OCI-M1 (cell line): ENCODE measurements at regions not wholly inside any gene's neighbourhood (a gene's known extent, or its start where the extent isn't known, plus 50 kb on each side); places are given as distances from the start of the nearest gene placed in this dataset.

Experiments
- DNase-seq: peaks from one replicate; lab custom pipeline; 2025; lab: John Stamatoyannopoulos, UW

- DNase-seq = no peak
These were observed 443.8 kb downstream of the GPAM start for GRCh38 chr10:111739874-111740139.

GRCh38 chr10:111745982-111746381, 437.6 kb downstream of the GPAM start:
- DNase-seq = no peak

GRCh38 chr10:111747751-111748150, 435.8 kb downstream of the GPAM start:
- no peak for DNase-seq

GRCh38 chr10:111748184-111748583, 435.4 kb downstream of the GPAM start:
- DNase-seq = no peak

GRCh38 chr10:111750165-111750849, 433.3 kb downstream of the GPAM start:
- no peak for DNase-seq

- peak; percentile 87 for DNase-seq
These were observed 427.1 kb downstream of the GPAM start for GRCh38 chr10:111756217-111757061.

GRCh38 chr10:111758593-111758992, 425.0 kb downstream of the GPAM start:
- no peak for DNase-seq

GRCh38 chr10:111762114-111762513, 421.5 kb downstream of the GPAM start:
- DNase-seq = peak; percentile 17

GRCh38 chr10:111765216-111765615, 418.3 kb downstream of the GPAM start:
- no peak for DNase-seq

- DNase-seq = no peak
These were observed 417.1 kb downstream of the GPAM start for GRCh38 chr10:111766464-111766863.

- DNase-seq = no peak
These were observed 415.9 kb downstream of the GPAM start for GRCh38 chr10:111767661-111768060.

GRCh38 chr10:111773950-111774349, 409.6 kb downstream of the GPAM start:
- no peak for DNase-seq

- no peak for DNase-seq
These were observed 409.1 kb downstream of the GPAM start for GRCh38 chr10:111774486-111774885.

- DNase-seq = no peak
These were observed 399.1 kb downstream of the GPAM start for GRCh38 chr10:111784436-111784835.

GRCh38 chr10:111784946-111785465, 398.6 kb downstream of the GPAM start:
- DNase-seq = no peak

GRCh38 chr10:111785921-111786320, 397.6 kb downstream of the GPAM start:
- DNase-seq = no peak

- no peak for DNase-seq
These were observed 393.7 kb downstream of the GPAM start for GRCh38 chr10:111789821-111790220.

GRCh38 chr10:111801841-111802240, 381.7 kb downstream of the GPAM start:
- DNase-seq = no peak

GRCh38 chr10:111804781-111805180, 378.8 kb downstream of the GPAM start:
- no peak for DNase-seq

- no peak for DNase-seq
These were observed 372.0 kb downstream of the GPAM start for GRCh38 chr10:111811517-111811916.

- DNase-seq = no peak
These were observed 363.1 kb downstream of the GPAM start for GRCh38 chr10:111820471-111820870.

- no peak for DNase-seq
These were observed 361.7 kb downstream of the GPAM start for GRCh38 chr10:111821871-111822270.

- no peak for DNase-seq
These were observed 360.9 kb downstream of the GPAM start for GRCh38 chr10:111822661-111823060.
